HFFc6 (cell line): ENCODE measurements at regions not wholly inside any gene's neighbourhood (a gene's known extent, or its start where the extent isn't known, plus 50 kb on each side); places are given as distances from the start of the nearest gene placed in this dataset.
A peak's percentile ranks its signal among the peaks of the same experiment; 100 is the strongest.

Source experiments
- DNase-seq: peaks from one replicate; pipeline ENCODE4 v3.0.0-alpha.2; 2018
- H3K27ac Mint-ChIP-seq: 2 replicates; pipeline ENCODE4 v1.8.0; 2020; ENCODE audit warnings: mild to moderate bottlenecking, mixed read lengths
- H3K27me3 Mint-ChIP-seq: 2 replicates; pipeline ENCODE4 v1.8.0; 2021; ENCODE audit warnings: mild to moderate bottlenecking, moderate library complexity, mixed read lengths; ENCODE audit not compliant: insufficient read depth
- H3K36me3 Mint-ChIP-seq: 2 replicates; pipeline ENCODE4 v1.8.0; 2021; ENCODE audit warnings: low read depth, mixed read lengths
- H3K4me1 Mint-ChIP-seq: 2 replicates; pipeline ENCODE4 v1.8.0; 2020; ENCODE audit warnings: low read depth, mixed read lengths
- H3K4me3 Mint-ChIP-seq: 2 replicates; pipeline ENCODE4 v1.8.0; 2020; ENCODE audit warnings: mild to moderate bottlenecking, moderate library complexity, mixed read lengths
- H3K9me3 Mint-ChIP-seq: 2 replicates; pipeline ENCODE4 v1.8.0; 2020; ENCODE audit warnings: mild to moderate bottlenecking, mixed read lengths
- CTCF ChIP-seq: fragments of 200-600 bp; sonication (generic); IDR thresholded peaks from 2 replicates; pipeline ENCODE4 v1.5.0; 2021; ENCODE audit warnings: antibody characterized with exemption, mild to moderate bottlenecking

- peaks cover 5% of the 10 kb centered on the region; the same call in 1 of the 2 replicates for H3K36me3 Mint-ChIP-seq
- peak; percentile 51; the same call in 1 of the 2 replicates for TF ChIP-seq CTCF
- DNase-seq, result no peak
- H3K4me1 Mint-ChIP-seq, result no peaks in the 10 kb centered on the region
- H3K9me3 Mint-ChIP-seq, result peaks cover 29% of the 10 kb centered on the region
- H3K27ac Mint-ChIP-seq, result no peak overlapping the region
- H3K4me3 Mint-ChIP-seq, result no peak overlapping the region
- no peaks in the 10 kb centered on the region for H3K27me3 Mint-ChIP-seq
Measured at GRCh38 chr4:126106658-126107057, 791.9 kb downstream of the FAT4 start.

- Mint-ChIP-seq H3K4me1 (no peaks in the 10 kb centered on the region), H3K4me3 (no peak overlapping the region), H3K27ac (no peak overlapping the region), H3K9me3 (peaks cover 49% of the 10 kb centered on the region), H3K36me3 (peaks cover 10% of the 10 kb centered on the region), H3K27me3 (no peaks in the 10 kb centered on the region)
- TF ChIP-seq CTCF, result no peak
- DNase-seq, result no peak
Measured at GRCh38 chr4:126109836-126110235, 795.1 kb downstream of the FAT4 start.

GRCh38 chr4:126113058-126113457 lies 798.3 kb downstream of the FAT4 start:
- no peak overlapping the region for H3K4me3 Mint-ChIP-seq
- no peaks in the 10 kb centered on the region; the same call in 1 of the 2 replicates for H3K27me3 Mint-ChIP-seq
- no peak overlapping the region for H3K27ac Mint-ChIP-seq
- no peaks in the 10 kb centered on the region for H3K4me1 Mint-ChIP-seq
- peaks cover 58% of the 10 kb centered on the region for H3K9me3 Mint-ChIP-seq
- DNase-seq, result no peak
- no peak for TF ChIP-seq CTCF
- H3K36me3 Mint-ChIP-seq, result peaks cover 5% of the 10 kb centered on the region

GRCh38 chr4:126123611-126124325 lies 809.0 kb downstream of the FAT4 start:
- no peak for DNase-seq
- TF ChIP-seq CTCF, result no peak
- H3K36me3 Mint-ChIP-seq, result no peaks in the 10 kb centered on the region
- no peaks in the 10 kb centered on the region; the same call in none of the 2 replicates for H3K9me3 Mint-ChIP-seq
- H3K27ac Mint-ChIP-seq, result no peak overlapping the region
- no peak overlapping the region for H3K4me3 Mint-ChIP-seq
- H3K4me1 Mint-ChIP-seq, result no peaks in the 10 kb centered on the region; the same call in 1 of the 2 replicates
- H3K27me3 Mint-ChIP-seq, result no peaks in the 10 kb centered on the region; the same call in 1 of the 2 replicates

- Mint-ChIP-seq H3K27ac (no peak overlapping the region), H3K4me1 (no peaks in the 10 kb centered on the region; the same call in 1 of the 2 replicates), H3K9me3 (no peaks in the 10 kb centered on the region; the same call in none of the 2 replicates), H3K4me3 (no peak overlapping the region), H3K27me3 (no peaks in the 10 kb centered on the region), H3K36me3 (no peaks in the 10 kb centered on the region)
- TF ChIP-seq CTCF, result no peak
- no peak for DNase-seq
Measured at GRCh38 chr4:126124818-126125217, 810.1 kb downstream of the FAT4 start.
